H1 (cell line): ENCODE measurements at regions not wholly inside any gene's neighbourhood (a gene's known extent, or its start where the extent isn't known, plus 50 kb on each side); places are given as distances from the start of the nearest gene placed in this dataset.

ENCODE experiments used
- CTCF ChIA-PET: fragments of 300-600 bp; sonication (Branson Sonifier 250); formaldehyde crosslinking; loops from one replicate; lab custom pipeline; 2021; ENCODE audit not compliant: partially characterized antibody; lab: Charles Lee
- POLR2A ChIA-PET: fragments of 300-600 bp; sonication (Branson Sonifier 250); formaldehyde crosslinking; loops from one replicate; lab custom pipeline; 2021; ENCODE audit warnings: inconsistent platforms; ENCODE audit not compliant: partially characterized antibody; lab: Charles Lee
- DNase-seq, 2 experiments: peaks; one replicate each; pipeline versions ENCODE4 v3.0.0 to v3.0.0-alpha.2; 2010 to 2022; ENCODE audit warnings: low spot score in 2 of 2, low read depth in 1 of 2, mixed read lengths in 1 of 2
- FAIRE-seq: peaks from 2 replicates; lab custom pipeline; 2011; peaks lifted over from hg19 to GRCh38; lab: Jason Lieb, UNC
- H2AFZ ChIP-seq: 2 replicates; pipeline ENCODE4 v1.8.1; 2012; ENCODE audit warnings: low read length, inconsistent platforms
- H2AK5ac ChIP-seq: 2 replicates; pipeline ENCODE4 v1.6.1; 2013; ENCODE audit warnings: low read depth, low read length
- H2BK120ac ChIP-seq: replicated peaks from 2 replicates; pipeline ENCODE3; 2013; ENCODE audit warnings: low read depth, low read length, inconsistent platforms
- H2BK12ac ChIP-seq: 2 replicates; pipeline ENCODE4 v1.6.1; 2013; ENCODE audit warnings: low read depth, low read length
- H2BK15ac ChIP-seq: 2 replicates; pipeline ENCODE4 v1.6.1; 2013; ENCODE audit warnings: low read length
- H2BK20ac ChIP-seq: 2 replicates; pipeline ENCODE4 v1.6.1; 2013; ENCODE audit warnings: low read length
- H2BK5ac ChIP-seq: 2 replicates; pipeline ENCODE4 v1.6.1; 2013; ENCODE audit warnings: low read depth, low read length
- H3K14ac ChIP-seq: 2 replicates; pipeline ENCODE4 v1.6.1; 2013; ENCODE audit warnings: inconsistent platforms; ENCODE audit not compliant: insufficient read length
- H3K18ac ChIP-seq: 2 replicates; pipeline ENCODE4 v1.6.1; 2013; ENCODE audit warnings: low read length; ENCODE audit errors: extremely low read depth
- H3K23ac ChIP-seq: 2 replicates; pipeline ENCODE4 v1.6.1; 2013; ENCODE audit warnings: inconsistent platforms; ENCODE audit not compliant: insufficient read length
- H3K23me2 ChIP-seq: 2 replicates; pipeline ENCODE4 v1.6.1; 2013; ENCODE audit warnings: low read depth, low read length
- H3K27ac ChIP-seq: 2 replicates; pipeline ENCODE4 v1.6.1; 2011; ENCODE audit warnings: low read depth, low read length, inconsistent platforms
- H3K27me3 ChIP-seq, 4 experiments: replicated peaks in 1 of 4; 1 replicate in 1 of 4; 2 replicates in 3 of 4; pipeline versions ENCODE4 v1.6.1 to v1.8.1; 2011 to 2013; ENCODE audit warnings: low read length in 3 of 4, mild to moderate bottlenecking in 3 of 4, inconsistent platforms in 2 of 4, mixed read lengths in 2 of 4, moderate library complexity in 1 of 4; ENCODE audit not compliant: control insufficient read depth in 3 of 4, insufficient read depth in 3 of 4; ENCODE audit errors: extremely low read depth in 1 of 4
- H3K36me3 ChIP-seq, 4 experiments: 2 replicates each; pipeline versions ENCODE4 v1.6.1 to v1.8.1; 2011 to 2013; ENCODE audit warnings: mild to moderate bottlenecking in 4 of 4, low read length in 3 of 4, moderate library complexity in 2 of 4, control low read depth in 1 of 4, inconsistent platforms in 1 of 4; ENCODE audit not compliant: insufficient read depth in 4 of 4, control insufficient read depth in 2 of 4
- H3K4ac ChIP-seq: replicated peaks from 2 replicates; pipeline ENCODE3; 2013; ENCODE audit warnings: low read length, low read depth, mixed read lengths, inconsistent platforms; ENCODE audit not compliant: insufficient read length
- H3K4me1 ChIP-seq, 4 experiments: replicated peaks in 1 of 4; 1 replicate in 1 of 4; 2 replicates in 3 of 4; pipeline versions ENCODE4 v1.6.1 to v1.8.1; 2011 to 2013; ENCODE audit warnings: low read length in 3 of 4, inconsistent platforms in 2 of 4, mixed read lengths in 1 of 4; ENCODE audit not compliant: insufficient read depth in 4 of 4, control insufficient read depth in 3 of 4
- H3K4me2 ChIP-seq, 2 experiments: 2 replicates each; pipeline versions ENCODE4 v1.6.1 to v1.8.1; 2011 to 2013; ENCODE audit warnings: low read depth in 2 of 2, low read length in 2 of 2, control low read depth in 1 of 2, inconsistent platforms in 1 of 2, mild to moderate bottlenecking in 1 of 2; ENCODE audit not compliant: insufficient read depth in 1 of 2
- H3K4me3 ChIP-seq, 4 experiments: fragments of 200-600, 300-600 bp in 1 of 4; sonication (generic), shearing (Covaris generic), sonication (Bioruptor Twin) in 1 of 4; 2 replicates each; pipeline versions ENCODE4 v1.5.1 to v1.8.1; 2011 to 2016; ENCODE audit warnings: low read length in 4 of 4, low read depth in 3 of 4, control low read depth in 2 of 4, inconsistent platforms in 2 of 4, mild to moderate bottlenecking in 2 of 4, mixed read lengths in 1 of 4, moderate library complexity in 1 of 4; ENCODE audit not compliant: insufficient read depth in 2 of 4; ENCODE audit errors: extremely low read depth in 1 of 4
- H3K56ac ChIP-seq: replicated peaks from 2 replicates; pipeline ENCODE3; 2013; ENCODE audit warnings: low read depth, mild to moderate bottlenecking, mixed read lengths, low read length, inconsistent platforms; ENCODE audit not compliant: insufficient read length
- H3K79me1 ChIP-seq: 2 replicates; pipeline ENCODE4 v1.6.1; 2013; ENCODE audit warnings: low read depth, low read length, control low read depth
- H3K79me2 ChIP-seq, 2 experiments: 2 replicates each; pipeline versions ENCODE4 v1.6.1 to v1.8.1; 2012 to 2013; ENCODE audit warnings: low read length in 2 of 2, mild to moderate bottlenecking in 2 of 2, inconsistent platforms in 1 of 2; ENCODE audit not compliant: insufficient read depth in 2 of 2, control insufficient read depth in 1 of 2
- H3K9ac ChIP-seq, 4 experiments: replicated peaks in 1 of 4; 1 replicate in 1 of 4; 2 replicates in 3 of 4; pipeline versions ENCODE4 v1.6.1 to v1.8.1; 2011 to 2013; ENCODE audit warnings: low read depth in 3 of 4, low read length in 3 of 4, control low read depth in 2 of 4, mild to moderate bottlenecking in 2 of 4, moderate library complexity in 2 of 4, inconsistent platforms in 1 of 4; ENCODE audit errors: extremely low read depth in 1 of 4
- H3K9me3 ChIP-seq, 2 experiments: 2 replicates each; pipeline versions ENCODE4 v1.6.1 to v1.8.1; 2012 to 2013; ENCODE audit warnings: mild to moderate bottlenecking in 2 of 2, moderate library complexity in 2 of 2, control low read depth in 1 of 2, inconsistent platforms in 1 of 2, low read depth in 1 of 2, low read length in 1 of 2, mixed read lengths in 1 of 2; ENCODE audit not compliant: insufficient read depth in 2 of 2
- H4K20me1 ChIP-seq, 2 experiments: replicated peaks in 1 of 2; 2 replicates each; pipeline versions ENCODE3 to v1.8.1; 2011 to 2013; ENCODE audit warnings: inconsistent platforms in 2 of 2, low read length in 2 of 2, mild to moderate bottlenecking in 1 of 2; ENCODE audit not compliant: insufficient read depth in 2 of 2, control insufficient read depth in 1 of 2
- H4K5ac ChIP-seq: 2 replicates; pipeline ENCODE4 v1.6.1; 2013; ENCODE audit warnings: low read length, low read depth, mixed read lengths, inconsistent platforms; ENCODE audit not compliant: insufficient read length
- H4K8ac ChIP-seq: 2 replicates; pipeline ENCODE4 v1.8.0; 2013; ENCODE audit warnings: mild to moderate bottlenecking, moderate library complexity, low read length, inconsistent platforms; ENCODE audit not compliant: insufficient read depth; ENCODE audit errors: extremely low read depth
- H4K91ac ChIP-seq: replicated peaks from 2 replicates; pipeline ENCODE3; 2013; ENCODE audit warnings: low read length, mixed read lengths, inconsistent platforms; ENCODE audit not compliant: insufficient read length
- BACH1 ChIP-seq: IDR thresholded peaks from 2 replicates; pipeline ENCODE4 v1.6.1; 2012; ENCODE audit warnings: low read length, improper control_type of control experiment
- EZH2 ChIP-seq: fragments of 200-600 bp; sonication (generic); IDR thresholded peaks from 2 replicates; pipeline ENCODE4 v1.7.1; 2012; ENCODE audit warnings: low read depth, mild to moderate bottlenecking, moderate library complexity, low read length, inconsistent platforms; ENCODE audit not compliant: severe bottlenecking
- NRF1 ChIP-seq: IDR thresholded peaks from 2 replicates; pipeline ENCODE4 v1.6.1; 2011; ENCODE audit warnings: mild to moderate bottlenecking, low read depth, low read length, improper control_type of control experiment
- WGBS, 2 experiments: shearing (Covaris generic) in 1 of 2; methylation state at CpG; one replicate each; pipeline versions ENCODE4 v1.1.6 to v1.1.7; 2013 to 2015; ENCODE audit warnings: low lambda C conversion rate in 2 of 2, mixed read lengths in 2 of 2, inconsistent platforms in 1 of 2, low coverage in 1 of 2, missing lambda C conversion rate in 1 of 2; ENCODE audit not compliant: insufficient replicate concordance in 2 of 2, insufficient coverage in 1 of 2, insufficient read length in 1 of 2; ENCODE audit errors: extremely low coverage in 1 of 2, missing lambda C conversion rate in 1 of 2; 5-methylcytosine and 5-hydroxymethylcytosine counted together

DNA sequence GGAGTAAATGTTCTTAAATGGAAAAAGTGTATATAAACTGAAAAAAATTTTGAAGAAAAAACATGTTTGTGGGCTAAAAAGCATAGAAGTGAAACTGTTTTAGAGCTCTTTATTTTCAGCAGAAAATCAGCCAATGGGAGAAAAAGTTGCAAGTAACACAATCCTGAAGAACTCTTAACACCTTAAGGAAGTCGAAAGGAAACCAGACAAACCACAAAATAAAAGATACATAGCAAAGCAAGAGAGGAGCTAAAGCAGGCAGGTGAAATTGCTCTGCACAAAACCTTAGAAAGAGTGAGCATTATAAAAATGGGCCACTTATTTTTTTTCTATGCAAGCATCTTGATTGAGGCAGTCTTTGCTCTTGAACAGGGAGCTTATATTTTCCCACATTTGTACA is 300.5 kb downstream of the RAP2B start (continued):
- TF ChIP-seq BACH1, result no peak

DNA sequence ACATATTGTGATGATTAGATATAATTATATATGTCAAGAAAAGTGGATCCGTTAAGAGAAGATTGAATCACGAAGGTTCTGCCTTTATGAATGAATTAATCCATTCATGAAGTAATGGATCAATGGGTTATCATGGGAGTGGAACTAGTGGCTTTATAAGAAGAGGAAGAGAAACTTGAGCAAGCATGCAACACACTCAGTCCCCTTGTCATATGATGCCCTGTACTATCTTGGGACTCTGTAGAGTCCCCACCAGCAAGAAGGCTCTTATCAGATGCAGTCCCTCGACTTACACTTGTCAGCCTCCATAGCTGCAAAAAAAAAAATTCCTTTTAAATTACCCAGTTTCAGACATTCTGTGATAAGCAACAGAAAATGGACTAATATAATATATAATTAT is 301.9 kb downstream of the RAP2B start:
- Histone ChIP-seq H3K27me3 (peaks cover 0 to 1% (median 0%) of the 10 kb centered on the region in 4 experiments; a peak in 1 of 7 replicates), H2BK12ac (no peak overlapping the region), H3K27ac (no peak overlapping the region), H2BK120ac (no peak overlapping the region), H3K23ac (no peak overlapping the region), H3K56ac (no peak overlapping the region), H3K4me2 (no peak overlapping the region), H3K79me1 (no peaks in the 10 kb centered on the region), H3K79me2 (no peaks in the 10 kb centered on the region), H2AK5ac (no peak overlapping the region), H4K5ac (no peak overlapping the region), H2BK15ac (no peak overlapping the region), H4K20me1 (no peaks in the 10 kb centered on the region), H3K9ac (no peak overlapping the region), H2BK20ac (no peak overlapping the region), H3K4ac (no peak overlapping the region), H3K36me3 (no peaks in the 10 kb centered on the region), H3K4me3 (no peak overlapping the region), H3K18ac (no peak overlapping the region), H4K8ac (no peak overlapping the region), H3K9me3 (no peaks in the 10 kb centered on the region), H3K14ac (no peak overlapping the region), H3K23me2 (no peaks in the 10 kb centered on the region), H4K91ac (no peak overlapping the region), H2BK5ac (no peak overlapping the region), H2AFZ (no peak overlapping the region), H3K4me1 (no peaks in the 10 kb centered on the region)
- 97% methylated on average over 3 of the region's 3 CpGs; no CpG with 5 or more reads in 1 of the 2 experiments for WGBS, 2 experiments
- POLR2A ChIA-PET, result no interaction called here
- DNase-seq, result no peak
- CTCF ChIA-PET, result interaction anchor here (0.7 kb wide), 1 partner anchor 38 kb away, joined by 5 read pairs; no protein-coding TSS in a partner anchor
- FAIRE-seq, result no peak
- TF ChIP-seq NRF1 (no peak), EZH2 (no peak)
